OCI-LY7 (cell line): ENCODE measurements at regions not wholly inside any gene's neighbourhood (a gene's known extent, or its start where the extent isn't known, plus 50 kb on each side); places are given as distances from the start of the nearest gene placed in this dataset.
"Not testable (repeated sequence)": the region's sequence is repeated elsewhere in the genome, so short reads cannot be mapped to it uniquely, and the experiment has no call there.

ENCODE experiments used
- BruUV-seq: library from RNA; stranded (reverse); fragments of 400-500 nt; replicated peaks from 2 replicates; lab custom pipeline; 2021; lab: Mats Ljungman, UMichigan
- CTCF ChIA-PET: fragments of 300-600 bp; sonication (Branson Sonifier 250); formaldehyde crosslinking; loops from one replicate; lab custom pipeline; 2022; ENCODE audit warnings: antibody characterized with exemption; ENCODE audit not compliant: unreplicated experiment; lab: Charles Lee
- POLR2A ChIA-PET: fragments of 300-600 bp; sonication (Branson Sonifier 250); formaldehyde crosslinking; loops from one replicate; lab custom pipeline; 2022; ENCODE audit warnings: antibody characterized with exemption; lab: Charles Lee
- DNase-seq: peaks from one replicate; pipeline ENCODE4 v3.0.0-alpha.2; 2015; ENCODE audit warnings: low spot score
- H2AFZ ChIP-seq: fragments of 200-600 bp; sonication (generic), shearing (Covaris generic); 2 replicates; pipeline ENCODE4 v1.6.1; 2014; ENCODE audit warnings: mild to moderate bottlenecking, antibody characterized with exemption, low read length, moderate library complexity
- H3K27ac ChIP-seq: fragments of 200-600 bp; sonication (generic); 2 replicates; pipeline ENCODE4 v1.5.1; 2014; ENCODE audit warnings: mixed run types, low read depth, mild to moderate bottlenecking, moderate library complexity, low read length, inconsistent platforms; ENCODE audit not compliant: poor library complexity, severe bottlenecking
- H3K36me3 ChIP-seq: fragments of 200-600 bp; sonication (generic); 2 replicates; pipeline ENCODE4 v1.6.1; 2014; ENCODE audit warnings: mild to moderate bottlenecking, antibody characterized with exemption, low read length, moderate library complexity, mixed read lengths; ENCODE audit not compliant: insufficient read depth
- H3K4me1 ChIP-seq: fragments of 200-600 bp; sonication (generic); 2 replicates; pipeline ENCODE4 v1.5.1; 2014; ENCODE audit warnings: mild to moderate bottlenecking, low read length; ENCODE audit not compliant: insufficient read depth, poor library complexity, severe bottlenecking
- H3K4me2 ChIP-seq: fragments of 200-600 bp; sonication (generic); 2 replicates; pipeline ENCODE4 v1.6.1; 2014; ENCODE audit warnings: mild to moderate bottlenecking, low read length
- H3K4me3 ChIP-seq: fragments of 200-600 bp; sonication (generic); 2 replicates; pipeline ENCODE4 v1.5.1; 2014; ENCODE audit warnings: mild to moderate bottlenecking, low read depth, low read length; ENCODE audit not compliant: poor library complexity, severe bottlenecking
- H3K79me2 ChIP-seq: fragments of 200-600 bp; sonication (generic); 2 replicates; pipeline ENCODE4 v1.6.1; 2016; ENCODE audit warnings: low read depth, mild to moderate bottlenecking, low read length, moderate library complexity, mixed read lengths; ENCODE audit not compliant: insufficient read depth
- H3K9me2 ChIP-seq: fragments of 200-600 bp; sonication (generic); 2 replicates; pipeline ENCODE4 v1.6.1; 2016; ENCODE audit warnings: mild to moderate bottlenecking, low read length, mixed read lengths; ENCODE audit not compliant: insufficient read depth
- H3K9me3 ChIP-seq: fragments of 200-600 bp; sonication (generic); 2 replicates; pipeline ENCODE4 v1.6.1; 2014; ENCODE audit warnings: mild to moderate bottlenecking, mixed run types, low read length, mixed read lengths
- H4K20me1 ChIP-seq: fragments of 200-600 bp; sonication (generic); 2 replicates; pipeline ENCODE4 v1.6.1; 2014; ENCODE audit warnings: mild to moderate bottlenecking, antibody characterized with exemption, low read length, moderate library complexity, mixed read lengths; ENCODE audit not compliant: insufficient read depth
- CTCF ChIP-seq: fragments of 200-600 bp; sonication (generic); conservative IDR thresholded peaks from 2 replicates; pipeline ENCODE4 v1.5.1; 2014; ENCODE audit warnings: mild to moderate bottlenecking, antibody characterized with exemption, low read length, moderate library complexity, mixed read lengths
- EZH2phosphoT487 ChIP-seq: fragments of 200-600 bp; sonication (generic); IDR thresholded peaks from 2 replicates; pipeline ENCODE4 v1.6.1; 2018; ENCODE audit warnings: low read depth, borderline replicate concordance, mild to moderate bottlenecking, mixed run types, antibody characterized with exemption, low read length, moderate library complexity, mixed read lengths
- intact Hi-C: fragments of 100-400 bp; cut with micrococcal nuclease; formaldehyde crosslinking; loops from one replicate; pipeline ENCODE4 v1.10.0; 2022; ENCODE audit not compliant: unreplicated experiment

GRCh38 chr12:53870117-53870516 lies 68.5 kb upstream of the HOXC13 start:
- H3K4me2 ChIP-seq, result no peak overlapping the region
- no peaks in the 10 kb centered on the region for H3K79me2 ChIP-seq
- H3K4me1 ChIP-seq, result no peaks in the 10 kb centered on the region
- H3K4me3 ChIP-seq, result no peak overlapping the region
- no peaks in the 10 kb centered on the region for H3K9me2 ChIP-seq
- no peak overlapping the region for H2AFZ ChIP-seq
- TF ChIP-seq EZH2phosphoT487 (no peak), CTCF (no peak)
- intact Hi-C loops, result no loop called here
- ChIA-PET POLR2A (no interaction called here), CTCF (no interaction called here)
- DNase-seq, result no peak
- H3K27ac ChIP-seq, result no peak overlapping the region
- no TSS peak for BruUV-seq
- no peaks in the 10 kb centered on the region for H4K20me1 ChIP-seq
- H3K9me3 ChIP-seq, result no peaks in the 10 kb centered on the region
- H3K36me3 ChIP-seq, result no peaks in the 10 kb centered on the region

GRCh38 chr12:53871367-53871766 lies 67.3 kb upstream of the HOXC13 start:
- no peak for DNase-seq
- Histone ChIP-seq H3K79me2 (no peaks in the 10 kb centered on the region), H2AFZ (no peak overlapping the region), H3K36me3 (no peaks in the 10 kb centered on the region), H3K9me3 (no peaks in the 10 kb centered on the region), H3K4me1 (no peaks in the 10 kb centered on the region), H3K27ac (no peak overlapping the region), H3K4me3 (no peak overlapping the region), H4K20me1 (no peaks in the 10 kb centered on the region), H3K4me2 (no peak overlapping the region), H3K9me2 (no peaks in the 10 kb centered on the region)
- ChIA-PET CTCF (no interaction called here), POLR2A (no interaction called here)
- no peak for TF ChIP-seq CTCF
- no peak for TF ChIP-seq EZH2phosphoT487
- intact Hi-C loops, result no loop called here
- no TSS peak for BruUV-seq

- no peak for TF ChIP-seq EZH2phosphoT487
- TF ChIP-seq CTCF, result no peak
- Histone ChIP-seq H3K9me2 (no peaks in the 10 kb centered on the region), H3K36me3 (peaks cover 2% of the 10 kb centered on the region; the same call in 1 of the 2 replicates), H4K20me1 (no peaks in the 10 kb centered on the region), H3K4me3 (no peak overlapping the region), H2AFZ (no peak overlapping the region), H3K4me2 (no peak overlapping the region), H3K79me2 (no peaks in the 10 kb centered on the region), H3K27ac (no peak overlapping the region), H3K9me3 (no peaks in the 10 kb centered on the region), H3K4me1 (no peaks in the 10 kb centered on the region)
- ChIA-PET POLR2A (interaction anchor here (0.8 kb wide), 1 partner anchor 11 kb away, joined by 4 read pairs; no protein-coding TSS in a partner anchor), CTCF (no interaction called here)
- no TSS peak for BruUV-seq
- DNase-seq, result no peak
- intact Hi-C loops, result no loop called here
Measured at GRCh38 chr12:53872367-53872766, 66.3 kb upstream of the HOXC13 start.

- H3K9me3 ChIP-seq, H3K4me1 ChIP-seq, H4K20me1 ChIP-seq, H3K79me2 ChIP-seq, intact Hi-C loops, CTCF ChIA-PET, H3K4me2 ChIP-seq, H3K4me3 ChIP-seq, POLR2A ChIA-PET, H3K9me2 ChIP-seq, H2AFZ ChIP-seq, H3K36me3 ChIP-seq, H3K27ac ChIP-seq, DNase-seq, BruUV-seq: not testable (repeated sequence)
Measured at GRCh38 chr12:53877961-53878360, 60.7 kb upstream of the HOXC13 start.
